NAMALWA (cell line): ENCODE measurements at regions not wholly inside any gene's neighbourhood (a gene's known extent, or its start where the extent isn't known, plus 50 kb on each side); places are given as distances from the start of the nearest gene placed in this dataset.

ENCODE experiments used
- DNase-seq: peaks from one replicate; pipeline ENCODE4 v3.0.0-alpha.2; 2015; ENCODE audit warnings: low spot score

DNA sequence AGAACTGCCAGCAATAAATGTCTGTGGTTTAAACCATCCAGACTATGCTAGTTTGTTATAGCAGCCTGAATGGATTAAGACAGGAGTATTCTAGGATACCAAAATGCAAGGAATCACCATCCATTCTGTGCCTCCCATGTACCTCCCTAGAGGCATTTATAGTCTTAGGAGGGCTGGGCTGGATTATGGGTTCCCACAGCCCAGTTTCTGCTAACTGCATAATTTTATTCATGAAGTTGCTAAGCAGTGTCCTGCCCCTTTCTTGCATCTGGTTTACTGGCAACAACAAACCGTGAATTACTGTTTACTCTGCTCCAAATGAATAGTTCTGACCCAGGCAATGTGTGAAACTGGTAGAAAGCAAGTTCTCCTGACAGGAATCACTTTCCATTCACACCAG, 67.1 kb upstream of the PRKX start:
- DNase-seq = no peak

GRCh38 chrX:3779546-3779945, 66.1 kb upstream of the PRKX start:
- no peak for DNase-seq

DNA sequence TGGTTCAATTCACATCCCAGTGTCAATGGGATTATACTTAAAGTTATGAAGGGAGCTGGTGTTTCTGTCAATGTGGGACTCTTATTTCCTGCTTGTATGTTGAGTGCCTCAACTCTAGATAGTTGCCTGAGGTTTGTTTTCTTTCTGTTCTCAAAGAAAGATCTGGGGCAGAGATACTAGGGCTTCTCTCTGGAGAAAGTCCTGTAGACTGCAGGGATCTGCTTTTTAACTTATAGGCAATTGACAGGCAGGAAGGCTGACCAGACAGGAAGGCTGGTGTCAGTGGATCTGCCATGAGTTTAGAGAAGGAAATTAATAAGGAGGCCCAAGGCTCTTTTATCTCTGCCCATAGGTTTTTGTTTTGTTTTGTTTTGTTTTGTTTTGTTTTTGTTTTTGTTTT, 64.0 kb upstream of the PRKX start:
- no peak for DNase-seq

- DNase-seq = no peak
Measured at GRCh38 chrX:3771766-3772165, 58.3 kb upstream of the PRKX start.

- DNase-seq = no peak
Measured at GRCh38 chrX:3768881-3769280, 55.4 kb upstream of the PRKX start.
